Kasumi-1 (cell line): ENCODE measurements at regions not wholly inside any gene's neighbourhood (a gene's known extent, or its start where the extent isn't known, plus 50 kb on each side); places are given as distances from the start of the nearest gene placed in this dataset.

Experiments
- DNase-seq, 2 experiments: peaks; one replicate each; lab custom pipeline; 2025; lab: John Stamatoyannopoulos, UW

- DNase-seq: no peak
Observed at GRCh38 chr13:61030445-61030844, 385.2 kb downstream of the PCDH20 start.

- DNase-seq: no peak
Observed at GRCh38 chr13:61029064-61029463, 386.6 kb downstream of the PCDH20 start.

- no peak for DNase-seq
Observed at GRCh38 chr13:61024046-61024445, 391.6 kb downstream of the PCDH20 start.

- no peak for DNase-seq
Observed at GRCh38 chr13:61021838-61022237, 393.8 kb downstream of the PCDH20 start.

GRCh38 chr13:61013796-61014195 is 401.9 kb downstream of the PCDH20 start:
- DNase-seq: no peak

GRCh38 chr13:61010358-61010757 is 405.3 kb downstream of the PCDH20 start:
- no peak for DNase-seq

GRCh38 chr13:61002686-61003085 is 413.0 kb downstream of the PCDH20 start:
- DNase-seq: no peak

- DNase-seq: peak; percentile 26 to 49
Observed at GRCh38 chr13:60990032-60990733, 425.5 kb downstream of the PCDH20 start.

GRCh38 chr13:60986301-60986700 is 429.3 kb downstream of the PCDH20 start:
- DNase-seq: no peak

GRCh38 chr13:60981407-60981806 is 434.2 kb downstream of the PCDH20 start:
- DNase-seq: no peak

- no peak for DNase-seq
Observed at GRCh38 chr13:60976367-60976766, 439.3 kb downstream of the PCDH20 start.

- no peak for DNase-seq
Observed at GRCh38 chr13:60974296-60974695, 441.4 kb downstream of the PCDH20 start.

- DNase-seq: no peak
Observed at GRCh38 chr13:60973529-60973928, 442.1 kb downstream of the PCDH20 start.

- no peak for DNase-seq
Observed at GRCh38 chr13:60970736-60971135, 444.9 kb downstream of the PCDH20 start.

GRCh38 chr13:60969656-60970055 is 446.0 kb downstream of the PCDH20 start:
- DNase-seq: no peak

GRCh38 chr13:60959427-60959826 is 456.2 kb downstream of the PCDH20 start:
- DNase-seq: no peak

GRCh38 chr13:60957816-60958215 is 457.8 kb downstream of the PCDH20 start:
- DNase-seq: peak in 1 of 2 experiments; percentile 20

- no peak for DNase-seq
Observed at GRCh38 chr13:60945396-60945795, 470.3 kb downstream of the PCDH20 start.

- DNase-seq: no peak
Observed at GRCh38 chr13:60944863-60945262, 470.8 kb downstream of the PCDH20 start.

- DNase-seq: no peak
Observed at GRCh38 chr13:60944016-60944415, 471.6 kb downstream of the PCDH20 start.

- DNase-seq: no peak
Observed at GRCh38 chr13:60936281-60936680, 479.4 kb downstream of the PCDH20 start.

- peak; percentile 1 to 3 for DNase-seq
Observed at GRCh38 chr13:60933638-60934037, 482.0 kb downstream of the PCDH20 start.

GRCh38 chr13:60931858-60932546 is 483.6 kb downstream of the PCDH20 start:
- DNase-seq: no peak

- DNase-seq: no peak
Observed at GRCh38 chr13:60925686-60926085, 490.0 kb downstream of the PCDH20 start.
